HUES48 (cell line): ENCODE measurements at regions not wholly inside any gene's neighbourhood (a gene's known extent, or its start where the extent isn't known, plus 50 kb on each side); places are given as distances from the start of the nearest gene placed in this dataset.
A peak's percentile ranks its signal among the peaks of the same experiment; 100 is the strongest.
"Not testable (repeated sequence)": the region's sequence is repeated elsewhere in the genome, so short reads cannot be mapped to it uniquely, and the experiment has no call there.

Source experiments
- H3K27ac ChIP-seq: one replicate; pipeline ENCODE4 v1.7.0; 2013; ENCODE audit warnings: low read depth, low read length, inconsistent platforms
- H3K27me3 ChIP-seq: 2 replicates; pipeline ENCODE4 v1.6.1; 2013; ENCODE audit warnings: mild to moderate bottlenecking, low read length; ENCODE audit not compliant: control insufficient read depth, insufficient read depth
- H3K36me3 ChIP-seq: 2 replicates; pipeline ENCODE4 v1.6.1; 2013; ENCODE audit warnings: low read length; ENCODE audit not compliant: control insufficient read depth, insufficient read depth
- H3K4me1 ChIP-seq: 2 replicates; pipeline ENCODE4 v1.6.1; 2013; ENCODE audit warnings: mild to moderate bottlenecking, low read length; ENCODE audit not compliant: control insufficient read depth, insufficient read depth
- H3K4me3 ChIP-seq: 2 replicates; pipeline ENCODE4 v1.5.1; 2013; ENCODE audit warnings: mild to moderate bottlenecking, low read depth, low read length
- H3K9ac ChIP-seq: 2 replicates; pipeline ENCODE4 v1.6.1; 2013; ENCODE audit warnings: mild to moderate bottlenecking, low read depth, low read length, moderate library complexity
- H3K9me3 ChIP-seq: 2 replicates; pipeline ENCODE4 v1.6.1; 2013; ENCODE audit warnings: low read length; ENCODE audit not compliant: control insufficient read depth, insufficient read depth

GRCh38 chr5:86731319-86732117 lies 113.8 kb downstream of the COX7C start:
- H3K27ac ChIP-seq, H3K9ac ChIP-seq: not testable (repeated sequence)

DNA sequence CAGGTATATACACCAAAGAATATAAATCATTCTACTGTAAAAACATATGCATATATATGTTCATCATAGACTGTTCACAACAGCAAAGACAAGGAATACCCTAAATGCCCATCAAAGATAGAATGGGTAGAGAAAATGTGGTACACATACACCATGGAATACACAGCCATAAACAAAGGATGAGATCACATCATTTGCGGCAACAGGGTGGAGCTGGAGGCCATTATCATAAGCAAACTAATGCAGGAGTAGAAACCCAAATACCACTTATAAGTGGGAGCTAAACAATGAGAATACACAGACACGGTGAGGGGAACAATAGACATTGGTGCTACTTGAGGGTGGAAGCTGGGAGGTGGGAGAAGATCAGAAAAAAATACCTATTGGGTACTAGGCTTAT lies 117.6 kb downstream of the COX7C start:
- Histone ChIP-seq H3K36me3 (no peaks in the 10 kb centered on the region), H3K27ac (no peak overlapping the region), H3K27me3 (no peaks in the 10 kb centered on the region), H3K4me3 (no peak overlapping the region), H3K9ac (no peak overlapping the region), H3K9me3 (peaks cover 4% of the 10 kb centered on the region; the same call in 1 of the 2 replicates), H3K4me1 (no peaks in the 10 kb centered on the region)

More at GRCh38 chr5:86731319-86732117, 113.8 kb downstream of the COX7C start:
- H3K9me3 ChIP-seq, H3K36me3 ChIP-seq, H3K4me3 ChIP-seq, H3K27me3 ChIP-seq, H3K4me1 ChIP-seq: not testable (repeated sequence)

- Histone ChIP-seq H3K36me3 (no peaks in the 10 kb centered on the region), H3K4me3 (no peak overlapping the region), H3K27me3 (no peaks in the 10 kb centered on the region), H3K9me3 (no peaks in the 10 kb centered on the region), H3K27ac (no peak overlapping the region), H3K9ac (no peak overlapping the region), H3K4me1 (no peaks in the 10 kb centered on the region)
These were observed 119.8 kb downstream of the COX7C start for GRCh38 chr5:86737579-86737978.

GRCh38 chr5:86748538-86749105 lies 130.9 kb downstream of the COX7C start:
- no peak overlapping the region for H3K27ac ChIP-seq
- H3K27me3 ChIP-seq: no peaks in the 10 kb centered on the region
- no peaks in the 10 kb centered on the region for H3K9me3 ChIP-seq
- H3K4me1 ChIP-seq: no peaks in the 10 kb centered on the region
- H3K9ac ChIP-seq: no peak overlapping the region
- no peak overlapping the region for H3K4me3 ChIP-seq
- no peaks in the 10 kb centered on the region for H3K36me3 ChIP-seq

DNA sequence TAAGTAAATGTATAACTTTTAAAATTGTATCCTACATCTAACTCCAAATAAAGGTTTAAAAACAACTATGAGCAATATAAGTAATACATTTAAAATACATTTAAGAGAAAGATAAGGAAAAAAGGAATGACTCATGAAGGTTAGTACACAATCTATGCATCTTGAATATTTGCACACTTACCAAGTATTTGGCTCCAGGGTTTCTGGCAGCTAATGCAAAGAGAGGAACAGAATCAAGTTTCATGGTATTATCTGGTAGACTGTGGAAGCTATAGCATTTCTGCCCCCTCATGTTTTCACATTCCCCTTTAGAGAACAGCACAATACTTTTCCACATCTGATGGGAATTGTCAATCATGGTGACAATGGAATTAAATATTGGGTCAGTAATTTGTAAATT lies 132.1 kb downstream of the COX7C start:
- no peaks in the 10 kb centered on the region for H3K36me3 ChIP-seq
- H3K9ac ChIP-seq: no peak overlapping the region
- no peaks in the 10 kb centered on the region for H3K27me3 ChIP-seq
- H3K4me1 ChIP-seq: no peaks in the 10 kb centered on the region
- no peak overlapping the region for H3K4me3 ChIP-seq
- no peak overlapping the region for H3K27ac ChIP-seq
- no peaks in the 10 kb centered on the region for H3K9me3 ChIP-seq

GRCh38 chr5:86756839-86757238 lies 139.1 kb downstream of the COX7C start:
- no peaks in the 10 kb centered on the region for H3K9me3 ChIP-seq

DNA sequence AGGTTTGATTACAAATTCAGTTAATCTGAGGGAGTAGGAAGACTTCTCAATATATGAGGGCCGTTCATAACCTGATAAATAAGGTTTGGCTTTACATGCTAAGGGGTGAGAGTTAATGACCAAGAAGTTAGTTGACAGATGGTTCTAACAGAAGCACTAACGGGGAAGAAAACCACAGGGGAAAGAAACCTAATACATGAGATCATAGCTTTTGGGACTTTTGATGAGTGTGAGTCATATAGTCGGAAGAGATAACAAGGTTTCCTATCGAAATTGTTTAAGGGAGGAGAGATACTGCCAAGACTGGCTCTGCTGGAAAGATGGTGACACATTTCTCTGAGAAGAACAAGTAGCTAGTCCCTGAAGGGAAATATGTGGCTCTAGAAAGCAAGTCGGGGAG lies 140.1 kb downstream of the COX7C start:
- Histone ChIP-seq H3K27me3 (no peaks in the 10 kb centered on the region), H3K9me3 (no peaks in the 10 kb centered on the region), H3K4me1 (peaks cover under 1% of the 10 kb centered on the region; the same call in 1 of the 2 replicates), H3K36me3 (no peaks in the 10 kb centered on the region), H3K4me3 (no peak overlapping the region), H3K9ac (no peak overlapping the region), H3K27ac (no peak overlapping the region)

More at GRCh38 chr5:86756839-86757238, 139.1 kb downstream of the COX7C start:
- Histone ChIP-seq H3K9ac (no peak overlapping the region), H3K36me3 (no peaks in the 10 kb centered on the region), H3K4me3 (no peak overlapping the region), H3K4me1 (no peaks in the 10 kb centered on the region), H3K27me3 (no peaks in the 10 kb centered on the region), H3K27ac (no peak overlapping the region)

- Histone ChIP-seq H3K36me3 (no peaks in the 10 kb centered on the region), H3K9me3 (no peaks in the 10 kb centered on the region), H3K4me3 (no peak overlapping the region), H3K27ac (no peak overlapping the region), H3K4me1 (peaks cover 15% of the 10 kb centered on the region), H3K9ac (no peak overlapping the region), H3K27me3 (no peaks in the 10 kb centered on the region)
These were observed 142.9 kb downstream of the COX7C start for GRCh38 chr5:86760661-86761060.

- H3K9me3 ChIP-seq: peaks cover 15% of the 10 kb centered on the region
- H3K9ac ChIP-seq: no peak overlapping the region
- H3K4me1 ChIP-seq: peaks cover 15% of the 10 kb centered on the region
These were observed 146.2 kb downstream of the COX7C start for GRCh38 chr5:86763929-86764328.

GRCh38 chr5:86765778-86766502 lies 148.2 kb downstream of the COX7C start:
- peaks cover 15% of the 10 kb centered on the region for H3K4me1 ChIP-seq
- H3K4me3 ChIP-seq: no peak overlapping the region
- no peak overlapping the region for H3K9ac ChIP-seq
- no peaks in the 10 kb centered on the region for H3K36me3 ChIP-seq
- H3K9me3 ChIP-seq: peaks cover 22% of the 10 kb centered on the region
- H3K27me3 ChIP-seq: no peaks in the 10 kb centered on the region
- no peak overlapping the region for H3K27ac ChIP-seq

More at GRCh38 chr5:86763929-86764328, 146.2 kb downstream of the COX7C start:
- Histone ChIP-seq H3K36me3 (no peaks in the 10 kb centered on the region), H3K27me3 (no peaks in the 10 kb centered on the region), H3K27ac (peak overlapping the region; percentile 52), H3K4me3 (no peak overlapping the region)

DNA sequence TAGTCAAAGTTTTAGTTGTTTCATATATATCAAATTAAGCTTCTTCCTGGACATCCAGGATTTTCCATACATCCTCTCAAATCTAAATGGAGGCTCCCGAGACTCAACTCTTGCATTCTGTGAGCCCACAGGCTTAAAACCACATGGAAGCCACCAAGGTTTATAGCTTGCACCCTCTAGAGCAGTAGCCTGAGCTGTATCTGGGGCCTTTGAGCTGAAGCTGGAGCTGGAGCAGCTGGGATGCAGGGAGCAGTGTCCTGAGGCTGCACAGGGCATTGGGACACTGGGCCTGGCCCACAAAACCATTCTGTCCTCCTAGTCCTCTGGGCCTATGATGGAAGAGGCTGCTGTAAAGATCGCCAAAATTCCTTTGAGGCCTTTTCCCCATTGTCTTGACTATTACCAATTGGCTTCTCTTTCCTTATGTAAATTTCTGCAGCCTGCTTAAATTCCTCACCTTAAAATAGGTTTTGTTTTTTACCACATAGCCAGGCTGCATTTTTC lies 151.0 kb downstream of the COX7C start:
- no peaks in the 10 kb centered on the region for H3K27me3 ChIP-seq

More for the DNA sequence above, 151.0 kb downstream of the COX7C start:
- peaks cover 6% of the 10 kb centered on the region for H3K4me1 ChIP-seq
- peaks cover 22% of the 10 kb centered on the region for H3K9me3 ChIP-seq
- no peak overlapping the region for H3K9ac ChIP-seq
- H3K36me3 ChIP-seq: no peaks in the 10 kb centered on the region
- no peak overlapping the region for H3K27ac ChIP-seq
- H3K4me3 ChIP-seq: no peak overlapping the region
